ENCODE measurements at regions not wholly inside any gene's neighbourhood (a gene's known extent, or its start where the extent isn't known, plus 50 kb on each side); places are given as distances from the start of the nearest gene placed in this dataset.
"Not testable (repeated sequence)": the region's sequence is repeated elsewhere in the genome, so short reads cannot be mapped to it uniquely, and the experiment has no call there.

DNA sequence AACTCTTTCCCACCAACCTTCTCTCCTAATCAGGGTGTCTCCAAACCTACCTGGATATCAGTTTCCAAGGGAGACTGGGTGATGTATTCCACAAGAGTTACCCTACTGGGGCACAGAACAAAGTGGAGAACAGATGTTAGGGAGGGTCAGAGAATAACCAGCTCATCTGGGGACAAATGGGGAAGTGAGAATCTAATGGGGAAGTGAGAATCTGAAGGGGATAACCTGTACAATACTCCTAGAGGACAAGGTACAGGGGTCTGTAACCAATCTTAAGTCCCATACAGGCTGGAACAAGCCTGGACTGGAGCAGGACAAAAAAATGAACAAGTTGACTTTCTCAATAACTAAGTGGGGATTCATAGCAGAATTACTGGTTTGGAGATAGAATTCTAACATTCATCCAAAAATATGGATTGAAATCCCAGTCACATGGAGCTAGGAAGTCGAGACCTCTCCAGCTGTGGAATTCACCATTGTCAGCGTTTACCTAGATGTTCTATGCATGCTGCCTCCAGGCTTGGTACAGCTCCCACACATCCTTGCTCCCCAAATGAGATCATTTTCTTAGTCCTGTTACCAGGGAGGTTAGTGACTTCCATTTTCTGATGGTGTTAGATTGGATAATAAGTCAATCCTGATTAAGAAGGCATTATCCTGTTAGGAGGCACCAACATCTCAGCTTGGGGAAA, 214.8 kb upstream of the MOCS1 start:
- H3K4me3 Mint-ChIP-seq = peak overlapping the region in 2 of 4 donors; percentile 61 to 63
- no peaks in the 10 kb centered on the region for H3K27me3 Mint-ChIP-seq
- H3K36me3 Mint-ChIP-seq = no peaks in the 10 kb centered on the region
- peaks cover 0 to 5% (median 2%) of the 10 kb centered on the region in 3 donors for H3K9me3 Mint-ChIP-seq
- peaks cover 8 to 20% (median 19%) of the 10 kb centered on the region in 3 donors for H3K4me1 Mint-ChIP-seq
- H3K27ac Mint-ChIP-seq = peak overlapping the region in 1 of 3 donors; percentile 76

DNA sequence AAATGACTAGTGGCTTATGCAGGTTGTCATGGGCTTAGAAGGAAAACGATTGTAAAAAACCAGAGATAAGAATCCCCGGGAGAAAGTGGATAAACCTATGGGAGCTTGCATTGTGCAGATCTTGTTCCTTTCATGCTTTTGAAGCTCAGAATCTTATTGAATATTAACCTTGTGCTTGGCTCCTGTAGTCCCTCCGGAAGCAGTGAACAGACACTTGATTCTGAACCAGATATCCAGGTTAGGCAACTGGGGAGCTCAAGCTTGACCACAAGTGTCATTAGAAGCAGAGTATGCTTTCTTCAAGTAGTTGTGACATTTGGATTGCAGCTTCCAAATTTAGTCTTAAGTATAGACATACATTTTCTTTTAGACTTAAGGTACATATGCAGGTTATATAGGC, 212.6 kb upstream of the MOCS1 start:
- Mint-ChIP-seq H3K9me3 (peaks cover 0 to 5% (median 0%) of the 10 kb centered on the region in 3 donors), H3K27me3 (no peaks in the 10 kb centered on the region), H3K27ac (no peak overlapping the region), H3K36me3 (no peaks in the 10 kb centered on the region), H3K4me3 (no peak overlapping the region), H3K4me1 (peaks cover 8 to 19% (median 19%) of the 10 kb centered on the region in 3 donors)

DNA sequence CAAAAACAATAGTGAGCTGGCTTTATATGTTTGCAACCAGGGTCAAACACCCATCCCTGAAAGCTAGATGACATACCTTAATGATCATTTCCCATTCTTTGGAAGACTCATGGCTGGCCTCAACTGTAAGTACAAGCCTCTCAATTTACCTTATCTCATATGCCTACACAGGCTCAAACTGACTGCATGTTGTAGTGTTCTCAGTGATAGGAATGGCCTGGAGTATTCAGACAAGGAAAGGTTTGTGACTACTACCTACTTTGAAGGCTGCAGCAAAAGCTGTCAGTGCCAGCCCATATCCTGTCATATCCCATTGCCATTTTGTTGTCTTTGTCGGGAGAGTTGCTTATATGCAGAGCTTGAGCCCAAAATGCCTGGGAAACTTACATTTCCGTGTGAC, 205.2 kb upstream of the MOCS1 start:
- Mint-ChIP-seq H3K4me1 (peaks cover 0 to 7% (median 5%) of the 10 kb centered on the region in 3 donors), H3K27me3 (no peaks in the 10 kb centered on the region), H3K9me3 (peaks cover 0 to 8% (median 5%) of the 10 kb centered on the region in 3 donors), H3K36me3 (no peaks in the 10 kb centered on the region), H3K4me3 (no peak overlapping the region), H3K27ac (no peak overlapping the region)

DNA sequence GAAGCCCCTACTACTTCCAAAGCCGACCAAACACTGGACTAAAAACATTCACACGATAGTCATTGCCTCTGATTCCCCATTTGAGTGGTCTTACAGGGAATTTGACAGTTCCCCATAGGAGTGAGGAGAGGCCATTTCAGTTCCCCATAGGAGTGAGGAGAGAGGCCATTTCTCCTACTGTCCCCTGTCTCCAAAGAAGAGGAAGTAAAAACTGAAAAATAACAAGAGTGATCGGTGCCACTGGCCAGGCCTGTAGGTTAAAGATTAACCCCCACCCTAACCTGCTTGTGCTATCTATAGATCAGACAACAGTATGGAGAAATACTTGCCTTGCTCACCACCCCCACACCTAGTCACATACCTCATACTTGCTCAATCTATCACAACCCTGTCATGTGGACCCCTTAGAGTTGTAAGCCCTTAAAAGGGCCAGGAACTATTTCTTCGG, 204.0 kb upstream of the MOCS1 start:
- Mint-ChIP-seq H3K4me1 (peaks cover 0 to 7% (median 5%) of the 10 kb centered on the region in 3 donors), H3K9me3 (peaks cover 0 to 8% (median 5%) of the 10 kb centered on the region in 3 donors), H3K27ac (no peak overlapping the region), H3K27me3 (no peaks in the 10 kb centered on the region), H3K36me3 (peaks cover 1% of the 10 kb centered on the region), H3K4me3 (no peak overlapping the region)

DNA sequence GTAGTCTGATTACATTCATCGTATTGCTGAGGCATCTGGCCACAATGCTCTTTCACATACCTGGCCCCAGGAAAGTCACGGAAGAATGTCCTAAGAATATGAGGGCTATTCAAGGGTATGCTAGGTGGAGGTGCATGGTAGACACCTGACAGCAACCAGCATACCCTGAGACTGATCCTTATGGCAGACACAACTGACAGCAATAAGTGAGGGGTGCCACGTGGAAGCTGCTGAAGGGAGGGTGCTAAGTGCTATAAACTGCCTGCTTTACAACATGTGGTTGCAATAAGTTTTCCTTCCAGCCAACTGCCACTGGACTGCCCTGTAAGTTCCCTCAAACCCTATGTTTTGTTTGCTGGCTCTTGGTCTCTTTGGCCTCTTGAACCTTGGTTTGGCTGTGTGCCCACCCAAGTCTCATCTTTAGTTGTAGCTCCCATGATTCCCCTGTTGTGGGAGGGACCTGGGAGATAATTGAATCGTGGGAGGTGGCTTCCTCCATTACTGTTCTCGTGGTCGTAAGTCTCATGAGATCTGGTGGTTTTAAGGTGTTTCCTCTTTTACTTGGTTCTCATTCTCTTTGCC, 201.3 kb upstream of the MOCS1 start:
- H3K27me3 Mint-ChIP-seq = no peaks in the 10 kb centered on the region
- peak overlapping the region in 1 of 4 donors; percentile 9 for H3K4me3 Mint-ChIP-seq
- H3K27ac Mint-ChIP-seq = no peak overlapping the region
- H3K36me3 Mint-ChIP-seq = peaks cover 1% of the 10 kb centered on the region
- peaks cover 0 to 7% (median 5%) of the 10 kb centered on the region in 3 donors for H3K4me1 Mint-ChIP-seq
- H3K9me3 Mint-ChIP-seq = peaks cover 0 to 8% (median 5%) of the 10 kb centered on the region in 3 donors

DNA sequence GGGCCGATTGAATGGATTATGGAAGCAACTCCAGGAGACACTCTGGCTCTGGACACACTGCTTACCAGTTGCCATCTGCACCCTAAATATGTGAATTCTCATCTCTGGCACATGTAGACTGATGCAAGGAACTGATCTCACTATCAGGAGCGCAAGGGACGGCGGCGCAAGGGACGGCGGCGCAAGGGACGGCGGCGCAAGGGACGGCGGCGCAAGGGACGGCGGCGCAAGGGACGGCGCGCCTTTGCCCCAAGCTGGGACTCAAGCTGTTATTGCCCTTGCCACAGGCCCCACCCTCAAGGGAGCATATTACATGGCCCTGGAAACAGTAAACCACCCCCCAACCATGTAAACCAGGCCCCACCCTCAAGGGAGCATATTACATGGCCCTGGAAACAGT, 199.7 kb upstream of the MOCS1 start:
- not testable (repeated sequence) for H3K4me3 Mint-ChIP-seq, H3K4me1 Mint-ChIP-seq, H3K36me3 Mint-ChIP-seq, H3K9me3 Mint-ChIP-seq, H3K27me3 Mint-ChIP-seq, H3K27ac Mint-ChIP-seq

DNA sequence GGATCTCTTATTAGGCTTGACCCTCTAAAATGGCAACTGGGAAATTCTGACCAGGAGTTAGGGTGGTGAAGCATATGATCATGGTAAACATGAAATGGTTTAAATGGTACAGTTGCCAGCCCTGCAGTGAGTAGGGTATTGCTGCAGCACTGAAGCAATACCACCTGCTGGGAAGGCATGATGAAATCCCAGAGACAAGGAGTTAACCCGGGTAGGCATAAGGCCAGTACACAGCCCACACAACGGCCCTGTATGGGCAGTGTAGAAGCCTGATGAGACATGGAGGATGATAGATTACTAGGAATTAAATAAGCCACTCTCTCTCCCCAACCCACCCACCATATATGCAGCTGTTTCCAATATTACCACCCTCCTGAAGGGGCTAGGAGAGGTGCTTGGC, 197.4 kb upstream of the MOCS1 start:
- Mint-ChIP-seq H3K27me3 (no peaks in the 10 kb centered on the region), H3K4me3 (no peak overlapping the region)

DNA sequence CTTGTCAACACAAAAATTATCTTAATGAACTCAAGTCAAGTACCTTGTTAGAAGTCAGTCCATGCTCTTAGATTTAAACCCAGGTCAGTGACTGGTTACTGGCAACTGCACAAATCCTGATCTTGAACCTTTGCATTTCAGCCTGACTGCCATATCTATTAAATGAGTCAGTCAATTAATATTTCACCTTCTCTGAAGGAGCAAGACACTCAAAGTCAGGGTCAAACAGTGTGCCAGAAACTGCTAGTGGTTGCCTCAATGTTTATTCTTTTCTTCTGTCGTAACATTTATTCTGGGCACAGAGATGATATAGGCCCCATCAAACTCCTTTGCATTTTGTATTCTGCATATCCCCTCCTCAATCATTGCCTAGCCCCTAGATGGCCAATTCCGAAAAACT, 193.9 kb upstream of the MOCS1 start:
- H3K27me3 Mint-ChIP-seq = no peaks in the 10 kb centered on the region
- no peaks in the 10 kb centered on the region for H3K36me3 Mint-ChIP-seq
- H3K4me1 Mint-ChIP-seq = no peaks in the 10 kb centered on the region
- H3K9me3 Mint-ChIP-seq = peaks cover 0 to 6% (median 4%) of the 10 kb centered on the region in 3 donors
- H3K27ac Mint-ChIP-seq = no peak overlapping the region
- no peak overlapping the region for H3K4me3 Mint-ChIP-seq

More for the DNA sequence above, 197.4 kb upstream of the MOCS1 start:
- peaks cover 0 to 7% (median 5%) of the 10 kb centered on the region in 3 donors for H3K4me1 Mint-ChIP-seq
- no peak overlapping the region for H3K27ac Mint-ChIP-seq
- H3K9me3 Mint-ChIP-seq = peaks cover 4 to 10% (median 8%) of the 10 kb centered on the region in 3 donors
- peaks cover 1% of the 10 kb centered on the region for H3K36me3 Mint-ChIP-seq

DNA sequence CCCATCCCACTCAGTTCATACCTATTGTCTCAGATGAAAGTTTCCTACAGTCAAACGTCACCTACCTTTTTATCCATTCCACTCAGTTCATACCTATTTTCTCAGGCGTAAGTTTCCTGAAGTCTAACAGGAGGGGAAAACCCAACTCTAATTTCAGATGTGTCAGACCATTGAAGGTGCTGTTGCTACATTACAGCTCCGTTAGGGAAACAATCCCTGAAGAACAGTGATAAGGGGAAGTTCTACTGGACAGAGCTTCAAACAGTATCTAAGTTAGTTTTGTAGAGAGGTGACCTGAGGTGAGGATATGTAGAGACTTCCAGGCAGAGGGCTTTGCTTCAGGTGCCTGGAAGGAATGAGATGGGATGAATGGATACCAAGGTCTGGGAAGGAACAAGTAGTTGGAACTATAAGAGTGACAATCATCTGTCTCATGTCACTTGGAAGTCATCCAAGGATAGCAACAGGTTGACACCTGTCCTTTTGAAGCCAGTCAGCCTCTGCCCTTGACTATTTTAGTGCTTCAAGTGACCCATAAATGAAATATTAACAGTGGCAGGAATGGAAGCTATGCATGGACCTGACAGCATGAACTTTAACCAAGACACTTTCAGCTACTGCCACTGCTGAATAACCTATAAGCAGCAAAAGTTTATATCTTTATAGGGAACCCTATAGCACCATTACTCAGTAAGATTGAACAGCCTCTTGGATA, 191.6 kb upstream of the MOCS1 start:
- H3K9me3 Mint-ChIP-seq = peaks cover 0 to 6% (median 4%) of the 10 kb centered on the region in 3 donors
- no peak overlapping the region for H3K4me3 Mint-ChIP-seq
- H3K4me1 Mint-ChIP-seq = no peaks in the 10 kb centered on the region
- no peak overlapping the region for H3K27ac Mint-ChIP-seq
- no peaks in the 10 kb centered on the region for H3K36me3 Mint-ChIP-seq
- no peaks in the 10 kb centered on the region for H3K27me3 Mint-ChIP-seq

DNA sequence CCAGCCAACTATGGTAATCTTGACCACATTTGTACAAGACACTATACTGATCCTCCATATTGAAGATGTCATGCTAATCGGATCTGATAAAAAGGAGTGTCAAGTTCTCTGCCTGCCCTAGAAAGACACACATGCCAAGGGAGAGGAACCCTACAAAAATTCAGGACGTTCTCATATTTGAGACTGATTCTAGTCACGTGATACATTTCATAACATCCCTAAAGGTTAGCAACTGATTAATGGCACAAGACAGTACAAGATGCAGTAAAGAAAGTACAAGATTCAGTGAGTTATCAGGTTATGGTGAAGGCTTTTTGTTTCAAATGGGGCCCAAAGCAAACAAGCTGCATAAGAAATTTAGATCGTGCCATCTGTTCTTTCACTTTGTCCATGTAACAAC, 190.7 kb upstream of the MOCS1 start:
- H3K27me3 Mint-ChIP-seq = no peaks in the 10 kb centered on the region
- no peak overlapping the region for H3K27ac Mint-ChIP-seq
- no peaks in the 10 kb centered on the region for H3K36me3 Mint-ChIP-seq
- H3K4me1 Mint-ChIP-seq = no peaks in the 10 kb centered on the region
- H3K4me3 Mint-ChIP-seq = no peak overlapping the region
- peaks cover 0 to 6% (median 4%) of the 10 kb centered on the region in 3 donors for H3K9me3 Mint-ChIP-seq

DNA sequence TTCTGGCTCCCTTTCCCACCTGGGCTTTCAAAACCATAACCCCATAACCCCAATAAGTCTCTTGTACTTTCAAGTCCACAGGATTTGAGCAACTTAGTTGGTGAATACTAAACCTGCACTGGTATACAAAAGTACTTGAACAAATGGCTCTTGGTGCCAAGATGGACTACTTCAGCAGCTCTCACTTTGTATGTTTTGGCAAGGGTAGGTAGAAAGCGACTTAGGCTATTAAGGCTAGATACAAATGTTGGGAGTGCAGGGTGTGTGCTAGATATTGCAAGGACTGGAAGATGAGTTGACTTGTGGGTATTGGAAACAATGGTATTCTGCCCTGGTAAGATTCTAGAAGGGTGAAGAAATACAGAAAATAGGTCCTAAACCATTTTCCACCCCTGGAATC, 182.6 kb upstream of the MOCS1 start:
- H3K27ac Mint-ChIP-seq = no peak overlapping the region
- no peaks in the 10 kb centered on the region for H3K4me1 Mint-ChIP-seq
- H3K36me3 Mint-ChIP-seq = no peaks in the 10 kb centered on the region
- H3K27me3 Mint-ChIP-seq = peaks cover 2% of the 10 kb centered on the region
- peaks cover 0 to 2% (median 0%) of the 10 kb centered on the region in 3 donors for H3K9me3 Mint-ChIP-seq
- H3K4me3 Mint-ChIP-seq = no peak overlapping the region

DNA sequence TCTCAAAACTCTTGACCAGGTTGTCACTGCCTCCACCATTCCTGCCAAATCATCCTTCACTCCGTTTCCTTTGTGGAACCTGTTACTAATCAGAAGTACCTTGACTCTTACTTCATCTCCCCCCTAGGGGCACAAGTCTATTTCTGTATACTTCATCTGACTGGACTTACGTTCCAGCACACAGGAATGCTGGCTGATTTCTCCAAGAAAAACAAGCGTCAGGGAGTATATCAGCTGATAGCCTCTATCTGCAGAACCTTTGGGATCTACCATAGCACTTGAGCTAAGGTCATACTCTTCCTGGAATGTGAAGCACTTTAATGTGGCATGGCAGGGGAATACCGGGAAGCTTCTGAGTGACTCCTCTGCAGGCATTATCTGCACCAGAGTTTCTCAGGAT, 178.1 kb upstream of the MOCS1 start:
- Mint-ChIP-seq H3K27me3 (peaks cover 2% of the 10 kb centered on the region), H3K9me3 (peaks cover 0 to 6% (median 0%) of the 10 kb centered on the region in 3 donors), H3K4me3 (no peak overlapping the region), H3K4me1 (no peaks in the 10 kb centered on the region), H3K27ac (no peak overlapping the region), H3K36me3 (no peaks in the 10 kb centered on the region)

DNA sequence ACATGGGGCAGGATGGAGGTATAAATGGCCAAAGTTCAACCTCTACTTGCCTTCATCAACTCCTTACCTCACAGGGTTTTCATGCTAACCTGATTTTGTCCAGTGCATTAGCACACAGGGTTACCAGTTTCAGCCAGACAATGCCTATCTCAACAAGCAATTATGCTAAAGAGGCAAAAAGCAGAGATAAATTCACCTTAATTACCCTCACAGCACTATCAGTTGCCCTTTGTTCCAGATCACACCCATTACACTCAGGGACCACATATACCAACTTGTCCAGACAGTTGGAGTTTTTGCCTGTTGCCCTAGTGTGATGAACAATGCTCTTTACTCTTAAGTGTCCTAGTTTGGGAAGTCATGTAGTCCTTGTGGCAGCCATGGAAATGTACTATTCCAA, 174.5 kb upstream of the MOCS1 start:
- Mint-ChIP-seq H3K27me3 (peaks cover 2% of the 10 kb centered on the region), H3K9me3 (peaks cover 0 to 7% (median 6%) of the 10 kb centered on the region in 3 donors), H3K4me3 (no peak overlapping the region), H3K27ac (no peak overlapping the region), H3K4me1 (no peaks in the 10 kb centered on the region), H3K36me3 (no peaks in the 10 kb centered on the region)

DNA sequence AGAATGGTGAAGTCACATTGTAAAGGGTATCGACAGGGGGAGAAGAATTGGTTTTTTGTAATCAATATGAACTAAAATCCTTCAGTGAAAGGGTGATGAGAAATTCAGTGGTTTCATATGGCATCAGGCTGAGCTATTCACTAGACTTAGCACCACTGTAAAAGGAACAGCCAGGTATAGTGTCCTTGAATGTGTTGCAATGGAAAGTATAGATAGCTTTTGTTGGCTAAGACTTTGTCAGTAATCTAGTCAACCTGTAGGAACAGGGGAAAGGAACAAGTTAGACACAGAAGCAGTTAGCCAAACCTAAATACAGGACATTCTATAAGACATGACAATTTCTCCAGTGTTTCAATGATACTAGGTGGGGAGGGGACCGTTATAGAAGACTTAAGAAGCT, 172.6 kb upstream of the MOCS1 start:
- Mint-ChIP-seq H3K27me3 (no peaks in the 10 kb centered on the region), H3K27ac (no peak overlapping the region), H3K4me3 (peak overlapping the region in 1 of 4 donors; percentile 9), H3K4me1 (no peaks in the 10 kb centered on the region), H3K36me3 (no peaks in the 10 kb centered on the region), H3K9me3 (peaks cover 0 to 13% (median 12%) of the 10 kb centered on the region in 3 donors)

DNA sequence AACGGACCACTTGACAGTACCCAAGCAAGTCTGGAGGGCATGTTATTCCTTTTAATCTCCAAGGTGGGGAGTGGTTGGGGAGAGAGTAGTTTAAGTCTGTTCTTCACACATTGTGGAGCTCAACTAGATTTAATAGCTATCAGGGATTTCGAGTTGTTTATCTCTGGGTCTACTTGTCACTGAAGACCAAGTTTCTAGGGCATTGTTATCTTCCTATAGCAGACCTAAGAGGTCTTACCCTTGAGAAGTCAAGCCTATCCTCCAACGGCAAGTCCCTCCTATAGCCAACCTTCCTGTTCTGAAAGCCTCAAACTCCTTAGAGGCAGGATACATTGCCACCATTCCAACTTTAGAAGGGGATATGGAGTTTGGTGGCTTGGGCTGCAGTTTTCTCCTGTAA, 164.5 kb upstream of the MOCS1 start:
- Mint-ChIP-seq H3K27ac (no peak overlapping the region), H3K36me3 (no peaks in the 10 kb centered on the region), H3K9me3 (peaks cover 0 to 7% (median 5%) of the 10 kb centered on the region in 3 donors), H3K27me3 (no peaks in the 10 kb centered on the region), H3K4me3 (no peak overlapping the region), H3K4me1 (no peaks in the 10 kb centered on the region)

All from IgD-negative memory B cell (primary cell).